ENCODE measurements at regions not wholly inside any gene's neighbourhood (a gene's known extent, or its start where the extent isn't known, plus 50 kb on each side); places are given as distances from the start of the nearest gene placed in this dataset.

- ATAC-seq (ENCODE audit: low read depth) (no peak), DNase-seq (no peak)
- BruUV-seq (replicated peaks), result no TSS peak
- no peak overlapping the region for H4K91ac ChIP-seq (ENCODE audit: insufficient read depth, low read depth, low read length)
- H3K9me3 ChIP-seq (ENCODE audit: control insufficient read depth, insufficient read depth, low read length), result no peaks in the 10 kb centered on the region
- H3K27me3 ChIP-seq (ENCODE audit: control insufficient read depth, insufficient read depth, low read length), result peaks cover under 1% of the 10 kb centered on the region; the same call in 1 of the 2 replicates
- H4K8ac ChIP-seq (ENCODE audit: low read depth in 2 of 2, low read length in 2 of 2), result no peak overlapping the region
- H3K9me1 ChIP-seq (ENCODE audit: insufficient read depth, low read length), result peaks cover 5% of the 10 kb centered on the region
- H3K27ac ChIP-seq (ENCODE audit: insufficient read depth, low read length), result no peak overlapping the region
- ChIA-PET CTCF (interaction anchor here (0.6 kb wide), 1 partner anchor 425 kb away, joined by 3 read pairs; no protein-coding TSS in a partner anchor), POLR2A (ENCODE audit: unreplicated experiment) (no interaction called here)
- dilution Hi-C loops (cut with HindIII; ENCODE audit: low sequenced_read_pairs, unreplicated experiment) (no loop called here), intact Hi-C loops (cut with micrococcal nuclease) (no loop called here), in situ Hi-C loops (cut with MboI; ENCODE audit: low sequenced_read_pairs) (no loop called here)
- no peak overlapping the region for H3K4me3 ChIP-seq (ENCODE audit: insufficient read depth, low read depth, low read length)
- H3K4ac ChIP-seq (ENCODE audit: low read depth, low read length), result no peak overlapping the region
- no peak overlapping the region for H2BK5ac ChIP-seq (ENCODE audit: low read depth, low read length, poor library complexity, severe bottlenecking)
- no peak overlapping the region for H2BK20ac ChIP-seq (ENCODE audit: low read depth, low read length)
- no peak overlapping the region for H3K18ac ChIP-seq (ENCODE audit: low read depth, low read length)
- H3K79me1 ChIP-seq (ENCODE audit: low read depth in 1 of 2, low read length in 2 of 2), result no peaks in the 10 kb centered on the region
- peaks cover 7% of the 10 kb centered on the region for H3K4me1 ChIP-seq (ENCODE audit: control insufficient read depth, insufficient read depth, low read length)
- no peak overlapping the region for H2AK5ac ChIP-seq (ENCODE audit: low read depth, low read length)
- H4K5ac ChIP-seq (ENCODE audit: low read depth, low read length), result no peak overlapping the region
- no peak overlapping the region for H3K9ac ChIP-seq (ENCODE audit: low read depth, low read length)
- H4K20me1 ChIP-seq (ENCODE audit: insufficient read depth, low read length), result no peaks in the 10 kb centered on the region
- TF ChIP-seq MAZ (IDR thresholded peaks at IDR 0.05; ENCODE audit: borderline replicate concordance, low read depth, low read length) (no peak), CEBPB (IDR thresholded peaks at IDR 0.05; ENCODE audit: low read depth, low read length) (no peak), BHLHE40 (IDR thresholded peaks at IDR 0.05; ENCODE audit: low read depth, low read length) (no peak), FOS (IDR thresholded peaks at IDR 0.05; ENCODE audit: low read depth, low read length) (no peak), RCOR1 (IDR thresholded peaks at IDR 0.05; ENCODE audit: insufficient replicate concordance, low read length) (no peak), MAFK (IDR thresholded peaks at IDR 0.05; ENCODE audit: low read depth, low read length) (no peak), USF2 (IDR thresholded peaks at IDR 0.05; ENCODE audit: low read depth, low read length) (no peak), CHD1 (IDR thresholded peaks at IDR 0.05; ENCODE audit: low read depth, low read length) (no peak), RAD21 (IDR thresholded peaks at IDR 0.05; ENCODE audit: low read length) (no peak), NFE2L2 (IDR thresholded peaks at IDR 0.05; ENCODE audit: low read depth, low read length) (no peak), ELK1 (IDR thresholded peaks at IDR 0.05; ENCODE audit: borderline replicate concordance, low read depth, low read length) (no peak), MXI1 (IDR thresholded peaks at IDR 0.05; ENCODE audit: borderline replicate concordance, low read depth, low read length) (no peak), RFX5 (IDR thresholded peaks at IDR 0.05; ENCODE audit: low read depth, low read length) (no peak), SMC3 (IDR thresholded peaks at IDR 0.05; ENCODE audit: low read depth, low read length) (no peak)
- no peak overlapping the region for H3K23ac ChIP-seq (ENCODE audit: low read depth, low read length)
- no peak overlapping the region for H3K14ac ChIP-seq (replicated peaks; ENCODE audit: low read depth, low read length)
- H2BK15ac ChIP-seq (ENCODE audit: low read depth, low read length), result no peak overlapping the region
- no peaks in the 10 kb centered on the region for H3K36me3 ChIP-seq (ENCODE audit: control insufficient read depth, insufficient read depth, low read length)
- H2BK120ac ChIP-seq (ENCODE audit: low read depth, low read length), result no peak overlapping the region
- no peak overlapping the region for H3K56ac ChIP-seq (ENCODE audit: extremely low read depth, insufficient read depth, low read length)
- H2AFZ ChIP-seq (replicated peaks; ENCODE audit: low read length, poor library complexity), result no peak overlapping the region
- no CpG with 5 or more reads among the region's 2 CpGs for WGBS, 2 experiments (ENCODE audit: extremely low coverage in 2 of 2, insufficient read length in 1 of 2)
- no peak overlapping the region for H3K4me2 ChIP-seq (ENCODE audit: low read depth, low read length)
- H2AK9ac ChIP-seq (replicated peaks; ENCODE audit: low read depth, low read length, poor library complexity), result no peak overlapping the region
These were observed 176.6 kb downstream of the KTN1 start for GRCh38 chr14:55756557-55756956.
